ENCODE measurements at regions not wholly inside any gene's neighbourhood (a gene's known extent, or its start where the extent isn't known, plus 50 kb on each side); places are given as distances from the start of the nearest gene placed in this dataset.
A peak's percentile ranks its signal among the peaks of the same experiment; 100 is the strongest.

- Histone ChIP-seq H3K4me1 (no peaks in the 10 kb centered on the region), H3K9me3 (no peaks in the 10 kb centered on the region), H3K27ac (no peak overlapping the region), H3K36me3 (peaks cover 0 to 61% of the 10 kb centered on the region in 2 donors), H3K4me3 (no peak overlapping the region), H3K27me3 (no peaks in the 10 kb centered on the region)
- ATAC-seq = no peak
- no peak for TF ChIP-seq EP300 (IDR thresholded peaks at IDR 0.05)
- TF ChIP-seq CTCF (IDR thresholded peaks at IDR 0.05) = no peak
- TF ChIP-seq POLR2A (IDR thresholded peaks at IDR 0.05) = no peak
- TF ChIP-seq POLR2AphosphoS5 (IDR thresholded peaks at IDR 0.05) = no peak
- WGBS, 2 donors (ENCODE audit: low coverage in 1 of 2) = 80 to 89% methylated on average over 1 of the region's 1 CpG
Observed at GRCh38 chr5:146254223-146254622, 50.8 kb downstream of the RBM27 start.

- Histone ChIP-seq H3K4me3 (no peak overlapping the region), H3K4me1 (no peaks in the 10 kb centered on the region), H3K27ac (no peak overlapping the region), H3K9me3 (no peaks in the 10 kb centered on the region), H3K27me3 (no peaks in the 10 kb centered on the region), H3K36me3 (peaks cover 8 to 97% of the 10 kb centered on the region in 2 donors)
- TF ChIP-seq POLR2A (IDR thresholded peaks at IDR 0.05) (no peak), POLR2AphosphoS5 (IDR thresholded peaks at IDR 0.05) (no peak), CTCF (IDR thresholded peaks at IDR 0.05) (no peak), EP300 (IDR thresholded peaks at IDR 0.05) (no peak)
- no peak for ATAC-seq
Observed at GRCh38 chr5:146273109-146273508, 65.5 kb upstream of the POU4F3 start.

GRCh38 chr5:146283344-146283761 lies 55.3 kb upstream of the POU4F3 start:
- H3K4me1 ChIP-seq = no peaks in the 10 kb centered on the region
- no peak for ATAC-seq
- WGBS, 2 donors (ENCODE audit: low coverage in 1 of 2) = 57 to 64% methylated on average over 2 to 3 of the region's 4 CpGs
- no peak overlapping the region for H3K27ac ChIP-seq
- no peaks in the 10 kb centered on the region for H3K27me3 ChIP-seq
- peak; percentile 35 for TF ChIP-seq POLR2AphosphoS5 (IDR thresholded peaks at IDR 0.05)
- TF ChIP-seq CTCF (IDR thresholded peaks at IDR 0.05) = no peak
- no peaks in the 10 kb centered on the region for H3K9me3 ChIP-seq
- no peak overlapping the region for H3K4me3 ChIP-seq
- H3K36me3 ChIP-seq = peaks cover 0 to 85% of the 10 kb centered on the region in 2 donors

- H3K9me3 ChIP-seq = no peaks in the 10 kb centered on the region
Observed at GRCh38 chr5:146284016-146284415, 54.6 kb upstream of the POU4F3 start.

More at GRCh38 chr5:146284016-146284415, 54.6 kb upstream of the POU4F3 start:
- no peak overlapping the region for H3K4me3 ChIP-seq
- no peaks in the 10 kb centered on the region for H3K4me1 ChIP-seq
- H3K36me3 ChIP-seq = peaks cover 0 to 79% of the 10 kb centered on the region in 2 donors
- WGBS, 2 donors (ENCODE audit: low coverage in 1 of 2) = 82 to 89% methylated on average over 1 of the region's 1 CpG
- no peak for TF ChIP-seq CTCF (IDR thresholded peaks at IDR 0.05)
- TF ChIP-seq EP300 (IDR thresholded peaks at IDR 0.05) = no peak
- no peak for TF ChIP-seq POLR2AphosphoS5 (IDR thresholded peaks at IDR 0.05)
- TF ChIP-seq POLR2A (IDR thresholded peaks at IDR 0.05) = no peak
- no peak overlapping the region for H3K27ac ChIP-seq
- ATAC-seq = no peak
- H3K27me3 ChIP-seq = no peaks in the 10 kb centered on the region
